GM03348 (cell line): ENCODE measurements at regions not wholly inside any gene's neighbourhood (a gene's known extent, or its start where the extent isn't known, plus 50 kb on each side); places are given as distances from the start of the nearest gene placed in this dataset.

Experiments used
- DNase-seq: peaks from one replicate; pipeline ENCODE4 v3.0.0; 2012; ENCODE audit warnings: low spot score

- DNase-seq: no peak
These were observed 276.4 kb downstream of the HRH4 start for GRCh38 chr18:24736662-24737330.

- no peak for DNase-seq
These were observed 280.4 kb downstream of the HRH4 start for GRCh38 chr18:24740829-24741228.

- DNase-seq: no peak
These were observed 280.9 kb downstream of the HRH4 start for GRCh38 chr18:24741321-24741720.

GRCh38 chr18:24741965-24742724, 281.7 kb downstream of the HRH4 start:
- DNase-seq: peak; percentile 22

- no peak for DNase-seq
These were observed 294.3 kb downstream of the HRH4 start for GRCh38 chr18:24754583-24755253.

- no peak for DNase-seq
These were observed 295.9 kb downstream of the HRH4 start for GRCh38 chr18:24756385-24756784.

GRCh38 chr18:24757134-24757533, 296.7 kb downstream of the HRH4 start:
- DNase-seq: no peak

- DNase-seq: no peak
These were observed 301.3 kb downstream of the HRH4 start for GRCh38 chr18:24761765-24762164.

- no peak for DNase-seq
These were observed 302.1 kb downstream of the HRH4 start for GRCh38 chr18:24762511-24762910.

GRCh38 chr18:24763765-24764513, 303.5 kb downstream of the HRH4 start:
- DNase-seq: peak; percentile 27

GRCh38 chr18:24764766-24765165, 304.3 kb downstream of the HRH4 start:
- no peak for DNase-seq

GRCh38 chr18:24766376-24766775, 305.9 kb downstream of the HRH4 start:
- DNase-seq: no peak

- DNase-seq: no peak
These were observed 310.0 kb downstream of the HRH4 start for GRCh38 chr18:24770311-24771024.

- DNase-seq: no peak
These were observed 310.9 kb downstream of the HRH4 start for GRCh38 chr18:24771300-24771699.

- no peak for DNase-seq
These were observed 312.7 kb downstream of the HRH4 start for GRCh38 chr18:24773101-24773500.

- DNase-seq: no peak
These were observed 315.6 kb downstream of the HRH4 start for GRCh38 chr18:24776019-24776418.

GRCh38 chr18:24778810-24779418, 318.5 kb downstream of the HRH4 start:
- DNase-seq: no peak

- DNase-seq: no peak
These were observed 322.1 kb downstream of the HRH4 start for GRCh38 chr18:24782566-24782965.

GRCh38 chr18:24785019-24785418, 324.6 kb downstream of the HRH4 start:
- DNase-seq: no peak

- no peak for DNase-seq
These were observed 325.6 kb downstream of the HRH4 start for GRCh38 chr18:24786027-24786426.

- no peak for DNase-seq
These were observed 329.9 kb downstream of the HRH4 start for GRCh38 chr18:24790347-24790746.
